GM13977 (cell line): ENCODE measurements at regions not wholly inside any gene's neighbourhood (a gene's known extent, or its start where the extent isn't known, plus 50 kb on each side); places are given as distances from the start of the nearest gene placed in this dataset.

Experiments
- DNase-seq: peaks from one replicate; pipeline ENCODE4 v3.0.0; 2012; ENCODE audit warnings: low spot score
- CTCF ChIP-seq: IDR thresholded peaks from 2 replicates; pipeline ENCODE4 v1.5.1; 2012; ENCODE audit warnings: mild to moderate bottlenecking, control low read depth; ENCODE audit not compliant: insufficient read depth; ENCODE audit errors: extremely low read depth, missing control alignments
- in situ Hi-C: fragments of 300-500 bp; cut with MboI; formaldehyde crosslinking; loops from one replicate; pipeline ENCODE4 v1.12.0; 2022; ENCODE audit warnings: low sequenced_read_pairs, low pct_unique_long_range_greater_than_20kb, mixed read lengths, inconsistent platforms; ENCODE audit not compliant: unreplicated experiment

DNA sequence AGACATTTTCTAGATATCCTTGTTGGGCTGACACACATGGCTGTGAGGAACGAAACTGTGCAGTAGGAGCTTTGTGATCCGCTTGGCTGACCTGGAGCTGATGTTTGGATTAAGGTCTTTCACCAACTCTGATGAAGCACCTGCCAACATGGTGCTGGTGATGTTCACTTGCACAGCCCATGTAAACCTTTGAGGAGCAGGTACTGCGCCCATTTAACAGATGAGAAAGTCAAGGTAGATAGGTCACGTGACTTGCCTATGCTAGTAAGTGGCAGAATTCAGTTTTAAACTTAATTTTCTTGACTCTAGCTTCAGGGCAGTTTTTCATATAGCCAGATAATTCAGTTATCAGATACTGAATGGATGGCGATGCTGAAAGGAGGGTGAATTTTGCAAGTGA lies 351.9 kb downstream of the RPS24 start:
- in situ Hi-C loops, result no loop called here
- no peak for TF ChIP-seq CTCF
- DNase-seq, result no peak

GRCh38 chr10:78386509-78386908 lies 352.8 kb downstream of the RPS24 start:
- no peak for DNase-seq
- in situ Hi-C loops, result no loop called here
- TF ChIP-seq CTCF, result no peak

GRCh38 chr10:78388331-78389050 lies 354.8 kb downstream of the RPS24 start:
- in situ Hi-C loops, result no loop called here
- DNase-seq, result no peak
- TF ChIP-seq CTCF, result no peak

GRCh38 chr10:78389419-78389818 lies 355.8 kb downstream of the RPS24 start:
- no peak for TF ChIP-seq CTCF
- no peak for DNase-seq
- in situ Hi-C loops, result no loop called here

GRCh38 chr10:78390051-78390450 lies 356.4 kb downstream of the RPS24 start:
- DNase-seq, result no peak
- in situ Hi-C loops, result no loop called here
- TF ChIP-seq CTCF, result no peak

- TF ChIP-seq CTCF, result no peak
- DNase-seq, result no peak
- in situ Hi-C loops, result no loop called here
Measured at GRCh38 chr10:78390817-78391216, 357.2 kb downstream of the RPS24 start.

GRCh38 chr10:78391585-78391984 lies 357.9 kb downstream of the RPS24 start:
- DNase-seq, result no peak
- no peak for TF ChIP-seq CTCF
- in situ Hi-C loops, result no loop called here
